K562 (cell line): ENCODE measurements at regions not wholly inside any gene's neighbourhood (a gene's known extent, or its start where the extent isn't known, plus 50 kb on each side); places are given as distances from the start of the nearest gene placed in this dataset.

Experiments
- ATAC-seq: fragments of 200-7000 bp; cut with Tn5 transposase; 3 replicates; pipeline ENCODE4 v1.9.1; 2020; ENCODE audit warnings: moderate library complexity
- BruUV-seq: library from RNA; stranded (reverse); fragments of 400-500 nt; replicated peaks from 2 replicates; lab custom pipeline; 2021; lab: Mats Ljungman, UMichigan
- CTCF ChIA-PET: fragments of 300-600 bp; formaldehyde crosslinking; extraction: SDS; loops from one replicate; lab custom pipeline; 2021; ENCODE audit warnings: low intra/inter-chr PET ratio; lab: Yijun Ruan, JAX
- POLR2A ChIA-PET: fragments of 300-600, 350-650 bp; sonication (Branson Sonifier 250); formaldehyde crosslinking; extraction: SDS; loops from one replicate; lab custom pipeline; 2021; ENCODE audit warnings: antibody characterized with exemption, inconsistent platforms; lab: Yijun Ruan, JAX
- DNase-seq, 4 experiments: peaks; one replicate each; pipeline versions ENCODE4 v3.0.0 to v3.0.0-alpha.2; 2011 to 2018; ENCODE audit warnings: low spot score in 3 of 4, mixed read lengths in 3 of 4; ENCODE audit errors: extremely low read depth in 1 of 4
- FAIRE-seq: peaks from 2 replicates; lab custom pipeline; 2011; peaks lifted over from hg19 to GRCh38; lab: Jason Lieb, UNC
- H2AFZ ChIP-seq: 2 replicates; pipeline ENCODE4 v1.6.0; 2011; ENCODE audit warnings: low read depth, low read length, control low read depth, inconsistent platforms
- H3K27ac ChIP-seq: fragments of 200-600 bp; 3 replicates; pipeline ENCODE4 v1.8.0; 2011; ENCODE audit warnings: low read depth, mild to moderate bottlenecking, control low read depth, inconsistent platforms, low read length, moderate library complexity, mixed read lengths; ENCODE audit errors: extremely low read depth
- H3K27me3 ChIP-seq, 2 experiments: fragments of 300-600 bp in 1 of 2; 2 replicates in 1 of 2; 3 replicates in 1 of 2; pipeline versions ENCODE4 v1.6.0 to v1.8.0; 2011; ENCODE audit warnings: inconsistent platforms in 2 of 2, low read length in 2 of 2, mild to moderate bottlenecking in 1 of 2, mixed read lengths in 1 of 2, moderate library complexity in 1 of 2; ENCODE audit not compliant: control insufficient read depth in 2 of 2, insufficient read depth in 2 of 2
- H3K36me3 ChIP-seq: fragments of 300-600 bp; 3 replicates; pipeline ENCODE4 v1.8.0; 2011; ENCODE audit warnings: mild to moderate bottlenecking, low read length, inconsistent platforms; ENCODE audit not compliant: control insufficient read depth, insufficient read depth
- H3K4me1 ChIP-seq, 2 experiments: fragments of 200-600 bp in 1 of 2; replicated peaks in 1 of 2; 2 replicates in 1 of 2; 3 replicates in 1 of 2; pipeline versions ENCODE4 v1.5.1 to v1.8.0; 2011; ENCODE audit warnings: inconsistent platforms in 2 of 2, low read length in 2 of 2, mild to moderate bottlenecking in 1 of 2, mixed read lengths in 1 of 2, moderate library complexity in 1 of 2; ENCODE audit not compliant: control insufficient read depth in 2 of 2, insufficient read depth in 2 of 2
- H3K4me2 ChIP-seq: 2 replicates; pipeline ENCODE4 v1.6.1; 2011; ENCODE audit warnings: low read length, control low read depth, inconsistent platforms, mixed read lengths; ENCODE audit not compliant: insufficient read depth
- H3K4me3 ChIP-seq: fragments of 200-600 bp; sonication (generic), shearing (Covaris generic); 2 replicates; pipeline ENCODE4 v1.5.1; 2016; ENCODE audit warnings: control low read depth, inconsistent platforms
- H3K79me2 ChIP-seq: fragments of 200-600 bp; 3 replicates; pipeline ENCODE4 v1.8.0; 2011; ENCODE audit warnings: low read length, inconsistent platforms; ENCODE audit not compliant: control insufficient read depth, insufficient read depth
- H3K9ac ChIP-seq, 2 experiments: 2 replicates each; pipeline versions ENCODE4 v1.6.0 to v1.6.1; 2011; ENCODE audit warnings: low read depth in 2 of 2, low read length in 2 of 2, control low read depth in 1 of 2, inconsistent platforms in 1 of 2, mild to moderate bottlenecking in 1 of 2, mixed read lengths in 1 of 2; ENCODE audit not compliant: insufficient read depth in 1 of 2
- H3K9me1 ChIP-seq: one replicate; pipeline ENCODE4 v1.6.0; 2011; ENCODE audit warnings: inconsistent platforms, mild to moderate bottlenecking, low read length, moderate library complexity; ENCODE audit not compliant: control insufficient read depth, insufficient read depth
- H3K9me3 ChIP-seq: replicated peaks from 2 replicates; pipeline ENCODE4 v1.5.1; 2011; ENCODE audit warnings: low read depth, low read length, inconsistent platforms; ENCODE audit not compliant: control insufficient read depth, insufficient read depth
- H4K20me1 ChIP-seq: replicated peaks from 2 replicates; pipeline ENCODE4 v1.6.1; 2011; ENCODE audit warnings: low read length, inconsistent platforms, mixed read lengths; ENCODE audit not compliant: control insufficient read depth, insufficient read depth
- CC2D1A ChIP-seq: fragments of 450-650 bp; IDR thresholded peaks from 2 replicates; pipeline ENCODE4 v1.6.1; 2017; ENCODE audit warnings: mild to moderate bottlenecking
- E2F4 ChIP-seq: sonication (generic); formaldehyde crosslinking; IDR thresholded peaks from 2 replicates; pipeline ENCODE4 v1.8.0; 2022; ENCODE audit warnings: mild to moderate bottlenecking, low read depth, missing genetic modification reagents
- FOXA1 ChIP-seq: fragments of 450-650 bp; IDR thresholded peaks from 2 replicates; pipeline ENCODE4 v1.6.1; 2016; ENCODE audit warnings: mild to moderate bottlenecking, borderline replicate concordance
- FOXK1 ChIP-seq: sonication (generic); formaldehyde crosslinking; IDR thresholded peaks from 2 replicates; pipeline ENCODE4 v1.8.0; 2022; ENCODE audit warnings: missing genetic modification reagents, mild to moderate bottlenecking, borderline replicate concordance
- IFI16 ChIP-seq: fragments of 250-450 bp; sonication (Bioruptor Pico); IDR thresholded peaks from 2 replicates; pipeline ENCODE4 v2.1.2; 2022; ENCODE audit warnings: mild to moderate bottlenecking, inconsistent platforms
- KLF16 ChIP-seq: IDR thresholded peaks from 2 replicates; pipeline ENCODE4 v1.6.1; 2016; ENCODE audit warnings: antibody characterized with exemption
- MAFG ChIP-seq: fragments of 450-650 bp; conservative IDR thresholded peaks from 2 replicates; pipeline ENCODE4 v1.6.1; 2016; ENCODE audit warnings: missing genetic modification characterization, missing compliant biosample characterization
- SPI1 ChIP-seq: IDR thresholded peaks from 2 replicates; pipeline ENCODE4 v1.6.1; 2011; ENCODE audit warnings: low read depth, low read length, control low read depth, borderline replicate concordance
- SRF ChIP-seq, 2 experiments: fragments of 250-450, 450-650 bp in 1 of 2; sonication (Bioruptor Pico) in 1 of 2; sonication (generic) in 1 of 2; formaldehyde crosslinking; IDR thresholded peaks; 2 replicates each; pipeline versions ENCODE4 v1.5.0 to v1.5.1; 2020 to 2022; ENCODE audit warnings: mild to moderate bottlenecking in 1 of 2, missing genetic modification reagents in 1 of 2
- ZBTB12 ChIP-seq: fragments of 250-450 bp; sonication (Bioruptor Pico); IDR thresholded peaks from 2 replicates; pipeline ENCODE4 v1.4.0; 2020
- ZC3H11A ChIP-seq: IDR thresholded peaks from 2 replicates; pipeline ENCODE4 v1.6.1; 2012; ENCODE audit warnings: low read depth, low read length, improper control_type of control experiment
- ZFP30 ChIP-seq: fragments of 250-450 bp; sonication (Bioruptor Pico); IDR thresholded peaks from 2 replicates; pipeline ENCODE4 v1.8.0; 2022; ENCODE audit warnings: moderate library complexity, mild to moderate bottlenecking, inconsistent platforms, borderline replicate concordance
- ZNF212 ChIP-seq: fragments of 450-650 bp; formaldehyde crosslinking; IDR thresholded peaks from 2 replicates; pipeline ENCODE4 v1.4.0; 2020; ENCODE audit warnings: mild to moderate bottlenecking
- ZNF316 ChIP-seq: fragments of 450-650 bp; IDR thresholded peaks from 2 replicates; pipeline ENCODE4 v1.6.1; 2016
- ZNF398 ChIP-seq: fragments of 250-450 bp; sonication (Bioruptor Pico); IDR thresholded peaks from 2 replicates; pipeline ENCODE4 v1.8.0; 2021; ENCODE audit warnings: moderate library complexity, mild to moderate bottlenecking, inconsistent platforms
- ZNF431 ChIP-seq: sonication (generic); formaldehyde crosslinking; IDR thresholded peaks from 2 replicates; pipeline ENCODE4 v1.8.0; 2022; ENCODE audit warnings: mild to moderate bottlenecking, missing genetic modification reagents
- ZNF707 ChIP-seq: fragments of 250-450 bp; sonication (Bioruptor Pico); conservative IDR thresholded peaks from 2 replicates; pipeline ENCODE4 v1.8.0; 2022; ENCODE audit warnings: inconsistent platforms, mild to moderate bottlenecking, moderate library complexity
- WGBS: fragments of 100-300 bp; shearing (Covaris generic); methylation state at CpG from one replicate; pipeline ENCODE4 v1.1.6; 2016; ENCODE audit warnings: low coverage, mixed read lengths; ENCODE audit not compliant: insufficient coverage; ENCODE audit errors: missing lambda C conversion rate; 5-methylcytosine and 5-hydroxymethylcytosine counted together
- in situ Hi-C: fragments of 300-500 bp; cut with MboI; formaldehyde crosslinking; loops from 4 replicates; pipeline ENCODE4 v1.15.0; 2018; ENCODE audit warnings: inconsistent platforms, mixed read lengths
- intact Hi-C: fragments of 100-400 bp; cut with micrococcal nuclease; formaldehyde crosslinking; loops from 2 replicates; pipeline ENCODE4 v1.14.2; 2022

- TF ChIP-seq ZNF398: no peak
- TF ChIP-seq, all 486 proteins: peak for 0
Observed at GRCh38 chr2:33782395-33783230, 183.5 kb upstream of the FAM98A start (continued).

- POLR2A ChIA-PET: no interaction called here
- H3K4me3 ChIP-seq: no peak overlapping the region
- H3K9ac ChIP-seq: no peak overlapping the region
- ATAC-seq (no peak), FAIRE-seq (no peak), DNase-seq (no peak)
- H3K9me1 ChIP-seq: no peaks in the 10 kb centered on the region
- no peaks in the 10 kb centered on the region for H4K20me1 ChIP-seq
- no peak overlapping the region for H3K27ac ChIP-seq
- no peaks in the 10 kb centered on the region for H3K9me3 ChIP-seq
- in situ Hi-C loops: no loop called here
- H3K4me2 ChIP-seq: no peak overlapping the region
- no peak overlapping the region for H2AFZ ChIP-seq
- H3K4me1 ChIP-seq: no peaks in the 10 kb centered on the region
- no peaks in the 10 kb centered on the region for H3K36me3 ChIP-seq
- CTCF ChIA-PET: no interaction called here
- 0% methylated on average over 3 of the region's 3 CpGs for WGBS
- intact Hi-C loops: no loop called here
- H3K79me2 ChIP-seq: no peaks in the 10 kb centered on the region
- no peaks in the 10 kb centered on the region for H3K27me3 ChIP-seq
- BruUV-seq: no TSS peak
- no peak for TF ChIP-seq ZNF316
- TF ChIP-seq E2F4 (CRISPR knock-in tag): no peak
- no peak for TF ChIP-seq ZBTB12 (CRISPR knock-in tag)
- no peak for TF ChIP-seq ZC3H11A
- TF ChIP-seq ZNF212 (CRISPR knock-in tag): no peak
- TF ChIP-seq IFI16 (CRISPR knock-in tag): no peak
- TF ChIP-seq MAFG (tag): no peak
- no peak for TF ChIP-seq ZNF431 (CRISPR knock-in tag)
- no peak for TF ChIP-seq FOXA1
- no peak for TF ChIP-seq CC2D1A
- no peak for TF ChIP-seq ZFP30 (CRISPR knock-in tag)
- no peak for TF ChIP-seq KLF16
- no peak for TF ChIP-seq SRF (CRISPR knock-in tag; IDR thresholded peaks at IDR 0.05)
- TF ChIP-seq SPI1: no peak
- TF ChIP-seq FOXK1: no peak
- TF ChIP-seq ZNF707: no peak
Observed at GRCh38 chr2:33777786-33778185, 178.7 kb upstream of the FAM98A start.
